ENCODE measurements at regions not wholly inside any gene's neighbourhood (a gene's known extent, or its start where the extent isn't known, plus 50 kb on each side); places are given as distances from the start of the nearest gene placed in this dataset.

DNA sequence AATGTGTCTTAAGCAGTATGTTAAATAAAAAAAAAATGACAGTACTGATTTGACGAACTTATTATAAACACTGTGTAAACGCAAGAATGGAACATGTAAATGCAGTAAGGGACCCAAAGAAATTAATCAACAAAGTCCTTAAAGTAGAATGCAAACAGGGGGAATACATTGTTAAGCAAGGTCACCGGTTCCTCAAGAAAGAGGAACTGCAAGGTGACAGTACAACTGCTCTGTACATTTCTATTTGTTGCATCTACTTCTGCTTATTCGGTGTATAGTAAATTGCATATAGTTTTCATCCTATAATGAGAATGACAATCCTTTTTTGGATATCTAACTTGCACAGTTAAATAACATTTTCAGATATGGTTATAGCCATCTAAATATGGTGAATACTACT, 387.0 kb upstream of the SEMA3D start:
- no peak overlapping the region for H3K27ac ChIP-seq (replicated peaks)
- no peaks in the 10 kb centered on the region for H3K4me1 ChIP-seq
- intact Hi-C loops (cut with micrococcal nuclease): no loop called here
- TF ChIP-seq, protein P1, sequence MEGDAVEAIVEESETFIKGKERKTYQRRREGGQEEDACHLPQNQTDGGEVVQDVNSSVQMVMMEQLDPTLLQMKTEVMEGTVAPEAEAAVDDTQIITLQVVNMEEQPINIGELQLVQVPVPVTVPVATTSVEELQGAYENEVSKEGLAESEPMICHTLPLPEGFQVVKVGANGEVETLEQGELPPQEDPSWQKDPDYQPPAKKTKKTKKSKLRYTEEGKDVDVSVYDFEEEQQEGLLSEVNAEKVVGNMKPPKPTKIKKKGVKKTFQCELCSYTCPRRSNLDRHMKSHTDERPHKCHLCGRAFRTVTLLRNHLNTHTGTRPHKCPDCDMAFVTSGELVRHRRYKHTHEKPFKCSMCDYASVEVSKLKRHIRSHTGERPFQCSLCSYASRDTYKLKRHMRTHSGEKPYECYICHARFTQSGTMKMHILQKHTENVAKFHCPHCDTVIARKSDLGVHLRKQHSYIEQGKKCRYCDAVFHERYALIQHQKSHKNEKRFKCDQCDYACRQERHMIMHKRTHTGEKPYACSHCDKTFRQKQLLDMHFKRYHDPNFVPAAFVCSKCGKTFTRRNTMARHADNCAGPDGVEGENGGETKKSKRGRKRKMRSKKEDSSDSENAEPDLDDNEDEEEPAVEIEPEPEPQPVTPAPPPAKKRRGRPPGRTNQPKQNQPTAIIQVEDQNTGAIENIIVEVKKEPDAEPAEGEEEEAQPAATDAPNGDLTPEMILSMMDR (IDR thresholded peaks at IDR 0.05; ENCODE audit: borderline replicate concordance): no peak
- no peak overlapping the region for H3K4me3 ChIP-seq
- H3K36me3 ChIP-seq: no peaks in the 10 kb centered on the region
- no peaks in the 10 kb centered on the region for H3K27me3 ChIP-seq (ENCODE audit: low read depth)
- no peak for DNase-seq
- H3K9me3 ChIP-seq (replicated peaks): peaks cover 7% of the 10 kb centered on the region

DNA sequence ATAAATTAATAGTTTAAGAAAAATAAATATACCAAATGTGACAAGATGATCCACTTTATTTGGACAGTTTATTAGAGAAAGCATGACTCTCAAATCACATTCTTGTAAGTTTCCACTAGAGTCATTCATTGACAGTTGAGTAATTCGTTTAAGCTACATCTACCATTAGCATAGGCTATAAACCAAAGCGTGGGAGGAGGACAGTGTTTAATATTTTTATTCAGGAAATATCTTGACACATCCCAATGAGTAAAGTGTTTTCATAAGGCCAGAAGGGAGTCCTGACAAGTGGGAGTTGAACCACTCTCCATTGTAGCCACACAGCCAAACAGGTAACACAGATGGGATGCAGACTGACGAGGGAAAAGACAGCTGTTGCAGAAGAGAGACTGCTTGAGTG, 386.5 kb upstream of the SEMA3D start:
- Histone ChIP-seq H3K36me3 (no peaks in the 10 kb centered on the region), H3K9me3 (replicated peaks) (peaks cover 7% of the 10 kb centered on the region), H3K27me3 (ENCODE audit: low read depth) (no peaks in the 10 kb centered on the region), H3K4me1 (no peaks in the 10 kb centered on the region), H3K4me3 (no peak overlapping the region), H3K27ac (replicated peaks) (no peak overlapping the region)
- intact Hi-C loops (cut with micrococcal nuclease): no loop called here
- DNase-seq: no peak
- TF ChIP-seq, protein P1 (IDR thresholded peaks at IDR 0.05; ENCODE audit: borderline replicate concordance): no peak

DNA sequence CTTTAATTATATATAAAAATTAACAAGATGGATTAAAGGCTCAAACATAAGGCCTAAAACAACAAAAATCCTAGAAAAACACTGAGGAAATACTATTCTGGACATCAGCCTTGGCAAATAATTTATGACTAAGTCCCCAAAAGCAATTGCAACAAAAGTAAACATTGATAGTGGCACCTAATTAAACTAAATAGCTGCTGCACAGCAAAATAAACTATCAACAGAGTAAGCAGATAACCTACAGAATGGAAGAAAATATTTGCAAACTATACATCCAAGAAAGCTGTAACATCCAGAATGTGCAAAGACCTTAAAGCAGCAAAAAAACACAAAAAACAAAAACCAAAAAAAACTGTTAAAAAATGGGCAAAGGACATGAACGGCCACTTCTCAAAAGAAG, 384.0 kb upstream of the SEMA3D start:
- TF ChIP-seq, protein P1 (IDR thresholded peaks at IDR 0.05; ENCODE audit: borderline replicate concordance): no peak
- Histone ChIP-seq H3K4me3 (no peak overlapping the region), H3K4me1 (no peaks in the 10 kb centered on the region), H3K27me3 (ENCODE audit: low read depth) (no peaks in the 10 kb centered on the region), H3K27ac (replicated peaks) (no peak overlapping the region), H3K36me3 (no peaks in the 10 kb centered on the region), H3K9me3 (replicated peaks) (peaks cover 7% of the 10 kb centered on the region)
- intact Hi-C loops (cut with micrococcal nuclease): no loop called here
- DNase-seq: no peak

DNA sequence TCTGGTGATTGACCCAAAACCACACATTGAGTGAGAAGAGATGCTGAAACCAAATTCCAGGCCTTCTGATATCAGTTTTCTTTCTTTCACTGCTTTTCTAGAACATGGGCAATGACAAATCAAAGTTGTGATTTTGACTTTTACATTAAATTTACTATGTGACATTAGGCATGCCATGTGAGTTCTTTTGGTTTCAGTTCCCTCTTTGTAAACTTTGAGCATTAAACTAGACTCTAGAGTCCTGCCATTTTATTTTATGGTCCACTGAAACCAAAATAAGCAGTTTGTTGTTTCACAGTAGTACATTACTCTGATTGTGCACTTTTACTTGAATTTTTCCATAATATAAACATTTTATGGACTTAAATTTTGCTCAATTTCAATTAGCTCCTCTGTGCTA, 381.1 kb upstream of the SEMA3D start:
- H3K9me3 ChIP-seq (replicated peaks): peaks cover 7% of the 10 kb centered on the region
- no peak overlapping the region for H3K4me3 ChIP-seq
- no peaks in the 10 kb centered on the region for H3K4me1 ChIP-seq
- intact Hi-C loops (cut with micrococcal nuclease): no loop called here
- no peak for DNase-seq
- H3K36me3 ChIP-seq: no peaks in the 10 kb centered on the region
- H3K27ac ChIP-seq (replicated peaks): no peak overlapping the region
- H3K27me3 ChIP-seq (ENCODE audit: low read depth): no peaks in the 10 kb centered on the region
- TF ChIP-seq, protein P1 (IDR thresholded peaks at IDR 0.05; ENCODE audit: borderline replicate concordance): no peak

DNA sequence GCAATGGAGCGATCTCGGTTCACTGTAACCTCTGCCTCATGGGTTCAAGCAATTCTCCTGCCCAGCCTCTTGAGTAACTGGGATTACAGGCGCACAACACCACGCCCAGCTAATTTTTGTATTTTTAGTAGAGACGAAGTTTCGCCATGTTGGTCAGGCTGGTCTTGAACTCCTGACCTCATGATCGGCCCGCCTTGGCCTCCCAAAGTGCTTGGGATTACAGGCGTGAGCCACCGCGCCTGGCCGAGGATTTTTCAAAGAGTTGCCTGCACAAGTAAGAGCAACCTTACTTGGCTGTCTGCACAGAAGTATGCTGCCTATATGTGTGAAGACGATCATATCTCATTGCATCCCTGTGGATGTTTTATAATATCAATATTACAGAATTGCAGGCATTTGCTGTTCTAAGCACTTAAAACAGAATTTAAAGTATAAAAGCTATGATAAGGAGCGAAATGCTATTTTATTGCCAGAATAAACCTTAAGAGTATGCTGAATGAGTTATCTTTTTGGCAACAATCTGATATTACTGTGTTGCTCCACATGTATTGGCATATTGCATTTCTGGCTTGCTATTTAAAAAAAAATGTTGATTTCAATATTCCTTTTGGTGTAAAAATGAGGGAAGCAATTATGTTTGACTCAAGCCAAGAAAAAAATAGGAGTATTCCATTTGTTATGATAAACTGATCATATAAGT, 379.4 kb upstream of the SEMA3D start:
- no peaks in the 10 kb centered on the region for H3K4me1 ChIP-seq
- intact Hi-C loops (cut with micrococcal nuclease): no loop called here
- H3K36me3 ChIP-seq: no peaks in the 10 kb centered on the region
- H3K27ac ChIP-seq (replicated peaks): no peak overlapping the region
- TF ChIP-seq, protein P1 (IDR thresholded peaks at IDR 0.05; ENCODE audit: borderline replicate concordance): no peak
- no peak for DNase-seq
- no peaks in the 10 kb centered on the region for H3K27me3 ChIP-seq (ENCODE audit: low read depth)
- no peak overlapping the region for H3K4me3 ChIP-seq
- H3K9me3 ChIP-seq (replicated peaks): peaks cover 7% of the 10 kb centered on the region

Measured in left ventricle myocardium inferior (tissue), 1 donor.